Testis (tissue), 2 donors: ENCODE measurements at regions not wholly inside any gene's neighbourhood (a gene's known extent, or its start where the extent isn't known, plus 50 kb on each side); places are given as distances from the start of the nearest gene placed in this dataset.

Source experiments
- CTCF ChIP-seq, 3 experiments: fragments of 450-650 bp in 2 of 3; fragments of 200-600 bp in 1 of 3; sonication (generic) in 1 of 3; IDR thresholded peaks; one replicate each; pipeline ENCODE4 v1.5.1; 2016 to 2019; ENCODE audit warnings: antibody characterized with exemption in 3 of 3, mild to moderate bottlenecking in 2 of 3, moderate library complexity in 1 of 3
- POLR2A ChIP-seq: fragments of 450-650 bp; IDR thresholded peaks from one replicate; pipeline ENCODE4 v1.6.1; 2017; ENCODE audit warnings: antibody characterized with exemption, mild to moderate bottlenecking, moderate library complexity

GRCh38 chrX:148314876-148315275 lies 185.5 kb upstream of the AFF2 start:
- TF ChIP-seq CTCF (IDR thresholded peaks at IDR 0.05) (no peak), POLR2A (no peak)
